ENCODE measurements at regions not wholly inside any gene's neighbourhood (a gene's known extent, or its start where the extent isn't known, plus 50 kb on each side); places are given as distances from the start of the nearest gene placed in this dataset.

- DNase-seq (ENCODE audit: low spot score): no peak
Measured at GRCh38 chr15:69987492-69988489, 109.9 kb downstream of the TLE3 start.

GRCh38 chr15:69988541-69989225, 109.0 kb downstream of the TLE3 start:
- DNase-seq (ENCODE audit: low spot score): no peak

- DNase-seq (ENCODE audit: low spot score): no peak
Measured at GRCh38 chr15:69990566-69991421, 106.9 kb downstream of the TLE3 start.

- DNase-seq (ENCODE audit: low spot score): no peak
Measured at GRCh38 chr15:69991551-69991980, 106.2 kb downstream of the TLE3 start.

GRCh38 chr15:69992348-69992747, 105.4 kb downstream of the TLE3 start:
- no peak for DNase-seq (ENCODE audit: low spot score)

- DNase-seq (ENCODE audit: low spot score): no peak
Measured at GRCh38 chr15:69994429-69995205, 103.1 kb downstream of the TLE3 start.

GRCh38 chr15:69996321-69997160, 101.2 kb downstream of the TLE3 start:
- peak; percentile 85 for DNase-seq (ENCODE audit: low spot score)

- peak; percentile 95 for DNase-seq (ENCODE audit: low spot score)
Measured at GRCh38 chr15:69997161-69997485, 100.6 kb downstream of the TLE3 start.

Measured in SW480 (cell line).